Neuronal stem cell (in vitro differentiated cells): ENCODE measurements at regions not wholly inside any gene's neighbourhood (a gene's known extent, or its start where the extent isn't known, plus 50 kb on each side); places are given as distances from the start of the nearest gene placed in this dataset.

Experiments
- DNase-seq: peaks from one replicate; pipeline ENCODE4 v3.0.0-alpha.2; 2013; ENCODE audit warnings: low spot score
- H2AFZ ChIP-seq: one replicate; pipeline ENCODE4 v1.6.1; 2013; ENCODE audit warnings: mild to moderate bottlenecking, low read length, inconsistent platforms
- H2AK5ac ChIP-seq: 2 replicates; pipeline ENCODE4 v1.6.1; 2013; ENCODE audit warnings: low read depth, mild to moderate bottlenecking, inconsistent platforms, low read length, moderate library complexity, mixed read lengths
- H2BK120ac ChIP-seq: 2 replicates; pipeline ENCODE4 v1.6.1; 2013; ENCODE audit warnings: low read depth, mild to moderate bottlenecking, inconsistent platforms, low read length, moderate library complexity, mixed read lengths
- H2BK12ac ChIP-seq: one replicate; pipeline ENCODE4 v1.6.1; 2013; ENCODE audit warnings: low read length, inconsistent platforms
- H2BK15ac ChIP-seq: 2 replicates; pipeline ENCODE4 v1.6.1; 2013; ENCODE audit warnings: mild to moderate bottlenecking, low read length, inconsistent platforms, mixed read lengths
- H2BK5ac ChIP-seq: one replicate; pipeline ENCODE4 v1.6.1; 2013; ENCODE audit warnings: inconsistent platforms, mild to moderate bottlenecking, low read length, moderate library complexity
- H3K14ac ChIP-seq: one replicate; pipeline ENCODE4 v1.6.1; 2013; ENCODE audit warnings: low read length, inconsistent platforms
- H3K18ac ChIP-seq: 2 replicates; pipeline ENCODE4 v1.6.1; 2013; ENCODE audit warnings: low read length, inconsistent platforms
- H3K23ac ChIP-seq: 2 replicates; pipeline ENCODE4 v1.6.1; 2013; ENCODE audit warnings: low read depth, mild to moderate bottlenecking, mixed read lengths, low read length, inconsistent platforms; ENCODE audit not compliant: poor library complexity
- H3K27ac ChIP-seq: replicated peaks from 3 replicates; pipeline ENCODE4 v1.5.1; 2013; ENCODE audit warnings: low read length, inconsistent platforms
- H3K27me3 ChIP-seq, 3 experiments: 2 replicates each; pipeline ENCODE4 v1.6.1; 2013; ENCODE audit warnings: low read length in 3 of 3, mild to moderate bottlenecking in 2 of 3, inconsistent platforms in 1 of 3, low read depth in 1 of 3, mixed read lengths in 1 of 3, moderate library complexity in 1 of 3; ENCODE audit not compliant: control insufficient read depth in 3 of 3, insufficient read depth in 3 of 3
- H3K36me3 ChIP-seq, 2 donors: replicated peaks in 1 of 2; 2 replicates each; pipeline ENCODE4 v1.6.1; 2013; ENCODE audit warnings: low read length in 2 of 2; ENCODE audit not compliant: control insufficient read depth in 2 of 2, insufficient read depth in 2 of 2
- H3K4ac ChIP-seq: 2 replicates; pipeline ENCODE4 v1.6.1; 2013; ENCODE audit warnings: inconsistent platforms, mild to moderate bottlenecking, low read length, moderate library complexity
- H3K4me1 ChIP-seq, 2 donors: 1 replicate in 1 of 2; 2 replicates in 1 of 2; pipeline ENCODE4 v1.6.1; 2013; ENCODE audit warnings: low read length in 2 of 2, low read depth in 1 of 2; ENCODE audit not compliant: control insufficient read depth in 2 of 2, insufficient read depth in 1 of 2
- H3K4me2 ChIP-seq: one replicate; pipeline ENCODE4 v1.6.1; 2013; ENCODE audit warnings: mild to moderate bottlenecking, low read length, inconsistent platforms; ENCODE audit not compliant: insufficient read depth, poor library complexity, severe bottlenecking
- H3K4me3 ChIP-seq, 2 donors: 2 replicates each; pipeline ENCODE4 v1.5.1; 2013; ENCODE audit warnings: low read length in 2 of 2, mild to moderate bottlenecking in 2 of 2, inconsistent platforms in 1 of 2, moderate library complexity in 1 of 2
- H3K79me1 ChIP-seq: one replicate; pipeline ENCODE4 v1.6.1; 2013; ENCODE audit warnings: low read depth, mild to moderate bottlenecking, inconsistent platforms, low read length, moderate library complexity
- H3K9ac ChIP-seq: one replicate; pipeline ENCODE4 v1.6.1; 2013; ENCODE audit warnings: mild to moderate bottlenecking, low read depth, low read length, inconsistent platforms; ENCODE audit not compliant: poor library complexity
- H3K9me3 ChIP-seq, 2 donors: replicated peaks in 1 of 2; 2 replicates each; pipeline versions ENCODE3 to v1.6.1; 2013; ENCODE audit warnings: low read length in 2 of 2, mild to moderate bottlenecking in 2 of 2, inconsistent platforms in 1 of 2, low read depth in 1 of 2, mixed read lengths in 1 of 2, moderate library complexity in 1 of 2; ENCODE audit not compliant: control insufficient read depth in 2 of 2, insufficient read depth in 1 of 2
- H4K8ac ChIP-seq: one replicate; pipeline ENCODE4 v1.6.1; 2013; ENCODE audit warnings: low read depth, mild to moderate bottlenecking, inconsistent platforms, low read length, moderate library complexity
- H4K91ac ChIP-seq: one replicate; pipeline ENCODE4 v1.6.1; 2013; ENCODE audit warnings: low read length, low read depth, mild to moderate bottlenecking, inconsistent platforms; ENCODE audit not compliant: poor library complexity
- WGBS, 2 donors: extraction: QIAGEN DNeasy Blood & Tissue Kit; methylation state at CpG; one replicate each; pipeline ENCODE4 v1.1.7; 2013; ENCODE audit warnings: missing lambda C conversion rate in 2 of 2, mixed read lengths in 1 of 2; ENCODE audit not compliant: insufficient read length in 2 of 2, insufficient replicate concordance in 1 of 2; ENCODE audit errors: extremely low coverage in 2 of 2; 5-methylcytosine and 5-hydroxymethylcytosine counted together

- Histone ChIP-seq H2BK120ac (no peak overlapping the region), H2BK12ac (no peak overlapping the region), H3K18ac (no peak overlapping the region), H3K27me3 (no peaks in the 10 kb centered on the region), H3K4me3 (no peak overlapping the region), H2BK15ac (no peak overlapping the region), H3K79me1 (no peaks in the 10 kb centered on the region), H3K4me1 (peaks cover 3 to 5% of the 10 kb centered on the region in 2 donors), H2AFZ (no peak overlapping the region), H2AK5ac (no peak overlapping the region), H3K4ac (no peak overlapping the region), H3K4me2 (no peak overlapping the region), H4K91ac (no peak overlapping the region), H3K14ac (no peak overlapping the region), H3K23ac (no peak overlapping the region), H4K8ac (no peak overlapping the region), H2BK5ac (no peak overlapping the region), H3K9me3 (no peaks in the 10 kb centered on the region), H3K36me3 (no peaks in the 10 kb centered on the region), H3K9ac (no peak overlapping the region), H3K27ac (no peak overlapping the region)
- WGBS, 2 donors = no CpG with 5 or more reads among the region's 3 CpGs
- no peak for DNase-seq
Measured at GRCh38 chr4:123158576-123158975, 236.2 kb upstream of the NUDT6 start.

DNA sequence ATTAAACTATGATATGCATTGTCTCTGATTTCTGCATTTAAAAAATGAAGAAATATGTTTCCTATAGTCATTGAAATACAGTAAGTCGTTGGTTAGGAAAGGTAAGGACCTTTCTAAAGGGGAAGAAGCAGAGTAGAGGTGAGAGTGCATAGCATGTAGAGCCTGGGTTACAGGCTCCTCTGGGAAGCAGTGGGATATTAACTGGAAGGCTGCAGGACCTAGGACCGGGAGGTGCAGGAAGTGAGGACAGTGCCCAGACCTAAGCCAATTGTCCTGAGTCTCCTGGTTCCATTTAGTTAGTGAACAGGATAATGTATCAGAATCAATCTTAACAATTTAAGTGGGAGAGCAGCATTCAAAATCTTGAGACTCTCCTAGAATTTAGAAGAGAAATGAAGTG lies 237.1 kb upstream of the NUDT6 start:
- no peak overlapping the region for H3K4ac ChIP-seq
- no peak overlapping the region for H3K9ac ChIP-seq
- H2AK5ac ChIP-seq = no peak overlapping the region
- no CpG with 5 or more reads among the region's 2 CpGs for WGBS, 2 donors
- H3K79me1 ChIP-seq = no peaks in the 10 kb centered on the region
- no peak overlapping the region for H3K23ac ChIP-seq
- H3K4me3 ChIP-seq = no peak overlapping the region
- no peaks in the 10 kb centered on the region for H3K27me3 ChIP-seq
- H2BK15ac ChIP-seq = no peak overlapping the region
- no peak overlapping the region for H3K4me2 ChIP-seq
- no peak overlapping the region for H2BK5ac ChIP-seq
- H4K91ac ChIP-seq = no peak overlapping the region
- H4K8ac ChIP-seq = no peak overlapping the region
- peaks cover 3 to 5% of the 10 kb centered on the region in 2 donors for H3K4me1 ChIP-seq
- no peak overlapping the region for H2BK120ac ChIP-seq
- no peak overlapping the region for H3K18ac ChIP-seq
- H3K27ac ChIP-seq = no peak overlapping the region
- DNase-seq = no peak
- H3K36me3 ChIP-seq = no peaks in the 10 kb centered on the region
- no peak overlapping the region for H2BK12ac ChIP-seq
- no peak overlapping the region for H2AFZ ChIP-seq
- H3K9me3 ChIP-seq = no peaks in the 10 kb centered on the region
- no peak overlapping the region for H3K14ac ChIP-seq

DNA sequence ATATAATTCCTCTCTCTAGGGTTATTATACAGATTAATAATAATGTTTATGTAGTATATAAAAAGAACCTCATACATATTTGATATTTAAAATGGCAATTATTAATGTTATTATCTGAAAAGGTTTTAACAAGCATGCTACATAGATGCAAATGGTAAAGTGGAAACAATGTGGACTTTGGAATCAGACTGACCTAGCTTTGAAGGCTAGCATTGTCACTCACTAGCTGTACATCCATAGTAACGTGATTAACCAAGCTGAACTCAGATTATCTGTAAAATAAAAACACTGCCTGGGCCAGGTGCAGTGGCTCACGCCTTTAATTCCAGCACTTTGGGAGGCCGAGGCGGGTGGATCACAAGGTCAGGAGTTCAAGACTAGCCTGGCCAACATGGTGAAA lies 233.7 kb upstream of the SPRY1 start:
- H2BK5ac ChIP-seq = no peak overlapping the region
- no peak overlapping the region for H4K91ac ChIP-seq
- no peak overlapping the region for H3K4me2 ChIP-seq
- H3K4me3 ChIP-seq = no peak overlapping the region
- H3K14ac ChIP-seq = no peak overlapping the region
- no peaks in the 10 kb centered on the region for H3K27me3 ChIP-seq
- H3K18ac ChIP-seq = no peak overlapping the region
- no peaks in the 10 kb centered on the region for H3K79me1 ChIP-seq
- H2BK15ac ChIP-seq = no peak overlapping the region
- no peak overlapping the region for H2AK5ac ChIP-seq
- no peak overlapping the region for H3K4ac ChIP-seq
- no peak overlapping the region for H2BK120ac ChIP-seq
- no peak for DNase-seq
- H4K8ac ChIP-seq = no peak overlapping the region
- H3K9me3 ChIP-seq = peaks cover 0 to 3% of the 10 kb centered on the region in 2 donors
- no peak overlapping the region for H3K9ac ChIP-seq
- H3K4me1 ChIP-seq = peaks cover 3 to 4% of the 10 kb centered on the region in 2 donors
- H3K23ac ChIP-seq = no peak overlapping the region
- no peak overlapping the region for H2AFZ ChIP-seq
- H3K36me3 ChIP-seq = peaks cover 0 to 2% of the 10 kb centered on the region in 2 donors
- no CpG with 5 or more reads among the region's 4 CpGs for WGBS, 2 donors
- no peak overlapping the region for H2BK12ac ChIP-seq
- no peak overlapping the region for H3K27ac ChIP-seq

DNA sequence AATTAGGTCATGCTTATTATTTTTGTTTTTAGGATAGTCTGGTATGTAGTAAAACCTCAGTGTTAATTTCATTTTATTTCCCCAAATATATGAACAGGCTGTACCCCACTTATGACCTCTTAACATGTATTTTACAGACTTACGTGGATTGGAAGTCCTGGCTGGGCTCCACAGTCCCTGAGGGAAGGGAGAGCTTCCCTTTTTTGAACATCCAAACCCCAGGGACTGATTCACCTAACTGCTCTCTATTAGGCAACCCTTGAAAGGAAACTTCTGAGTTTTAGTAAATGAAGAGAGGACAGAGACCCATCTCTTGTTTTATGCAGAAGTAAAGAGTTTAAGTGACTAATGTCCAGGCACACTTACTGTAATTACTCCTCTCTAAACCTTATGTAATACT lies 233.1 kb upstream of the SPRY1 start:
- Histone ChIP-seq H4K91ac (no peak overlapping the region), H3K4me1 (peaks cover 0 to 2% of the 10 kb centered on the region in 2 donors), H2AK5ac (no peak overlapping the region), H3K4ac (no peak overlapping the region), H3K79me1 (no peaks in the 10 kb centered on the region), H3K9me3 (peaks cover 0 to 3% of the 10 kb centered on the region in 2 donors), H3K4me3 (no peak overlapping the region), H3K36me3 (peaks cover 0 to 2% of the 10 kb centered on the region in 2 donors), H3K27ac (no peak overlapping the region), H2BK120ac (no peak overlapping the region), H3K27me3 (no peaks in the 10 kb centered on the region), H2AFZ (no peak overlapping the region), H3K18ac (no peak overlapping the region), H2BK12ac (no peak overlapping the region), H3K23ac (no peak overlapping the region), H3K9ac (no peak overlapping the region), H3K4me2 (no peak overlapping the region), H2BK5ac (no peak overlapping the region), H4K8ac (no peak overlapping the region), H2BK15ac (no peak overlapping the region), H3K14ac (no peak overlapping the region)
- no peak for DNase-seq
- WGBS, 2 donors = no CpG with 5 or more reads among the region's 1 CpG
